ENCODE measurements at regions not wholly inside any gene's neighbourhood (a gene's known extent, or its start where the extent isn't known, plus 50 kb on each side); places are given as distances from the start of the nearest gene placed in this dataset.

- no peak for TF ChIP-seq ZNF274 (IDR thresholded peaks at IDR 0.05; ENCODE audit: low read length)
- no peak for TF ChIP-seq ZNF274 (tag by site-specific recombination; IDR thresholded peaks at IDR 0.05; ENCODE audit: borderline replicate concordance)
- TF ChIP-seq CTCF (tag by site-specific recombination; IDR thresholded peaks at IDR 0.05): no peak
- TF ChIP-seq ZBTB49 (tag by site-specific recombination; IDR thresholded peaks at IDR 0.05; ENCODE audit: low read depth): no peak
- no peak for TF ChIP-seq ZNF280C (tag by site-specific recombination; IDR thresholded peaks at IDR 0.05)
- TF ChIP-seq ZNF473 (tag by site-specific recombination; IDR thresholded peaks at IDR 0.05): no peak
Measured at GRCh38 chr7:110210941-110211608, 879.9 kb upstream of the LRRN3 start.
